SK-N-SH treated with all-trans-retinoic acid at 6 μM for 48 hours (cell line): ENCODE measurements at regions not wholly inside any gene's neighbourhood (a gene's known extent, or its start where the extent isn't known, plus 50 kb on each side); places are given as distances from the start of the nearest gene placed in this dataset.
A peak's percentile ranks its signal among the peaks of the same experiment; 100 is the strongest.

Experiments used
- ATAC-seq: fragments of 200-7000 bp; cut with Tn5 transposase; 3 replicates; pipeline ENCODE4 v1.9.1; 2020; ENCODE audit warnings: mild to moderate bottlenecking, moderate library complexity
- ARNTL ChIP-seq: fragments of 450-650 bp; formaldehyde crosslinking; IDR thresholded peaks from 2 replicates; pipeline ENCODE4 v1.5.0; 2020; ENCODE audit warnings: low read depth, mild to moderate bottlenecking, moderate library complexity, borderline replicate concordance
- BACH2 ChIP-seq: fragments of 250-450 bp; sonication (Bioruptor Pico); IDR thresholded peaks from 2 replicates; pipeline ENCODE4 v1.9.0; 2021; ENCODE audit warnings: mild to moderate bottlenecking, borderline replicate concordance
- CREB5 ChIP-seq: fragments of 250-450 bp; sonication (Bioruptor Pico); IDR thresholded peaks from 2 replicates; pipeline ENCODE4 v1.5.1; 2020; ENCODE audit warnings: low read depth, mild to moderate bottlenecking, moderate library complexity
- CSDC2 ChIP-seq: fragments of 250-450 bp; sonication (Bioruptor Pico); IDR thresholded peaks from 2 replicates; pipeline ENCODE4 v1.5.0; 2020; ENCODE audit warnings: mild to moderate bottlenecking, moderate library complexity
- ESRRG ChIP-seq: fragments of 250-450 bp; sonication (Bioruptor Pico); IDR thresholded peaks from 2 replicates; pipeline ENCODE4 v1.6.1; 2021; ENCODE audit warnings: mild to moderate bottlenecking
- GLIS3 ChIP-seq: fragments of 250-450 bp; sonication (Bioruptor Pico); IDR thresholded peaks from 2 replicates; pipeline ENCODE4 v1.5.0; 2020; ENCODE audit warnings: mild to moderate bottlenecking, moderate library complexity
- ISL1 ChIP-seq: fragments of 250-450 bp; sonication (Bioruptor Pico); IDR thresholded peaks from 2 replicates; pipeline ENCODE4 v2.1.2; 2022; ENCODE audit warnings: mild to moderate bottlenecking, moderate library complexity
- PPARA ChIP-seq: fragments of 250-450 bp; sonication (Bioruptor Pico); IDR thresholded peaks from 2 replicates; pipeline ENCODE4 v1.5.0; 2020; ENCODE audit warnings: mild to moderate bottlenecking, borderline replicate concordance
- RARB ChIP-seq: fragments of 250-450 bp; sonication (Bioruptor Pico); IDR thresholded peaks from 2 replicates; pipeline ENCODE4 v1.8.0; 2021; ENCODE audit warnings: mild to moderate bottlenecking, moderate library complexity
- SNAI2 ChIP-seq: fragments of 250-450 bp; sonication (Bioruptor Pico); IDR thresholded peaks from 2 replicates; pipeline ENCODE4 v1.5.0; 2020; ENCODE audit warnings: mild to moderate bottlenecking, moderate library complexity
- TCF4 ChIP-seq: fragments of 250-450 bp; sonication (Bioruptor Pico); IDR thresholded peaks from 2 replicates; pipeline ENCODE4 v1.8.0; 2021; ENCODE audit warnings: mild to moderate bottlenecking, moderate library complexity, borderline replicate concordance
- TOX ChIP-seq: fragments of 250-450 bp; sonication (Bioruptor Pico); IDR thresholded peaks from 2 replicates; pipeline ENCODE4 v1.8.0; 2021; ENCODE audit warnings: mild to moderate bottlenecking, moderate library complexity, borderline replicate concordance
- TSHZ2 ChIP-seq: fragments of 250-450 bp; sonication (Bioruptor Pico); IDR thresholded peaks from 2 replicates; pipeline ENCODE4 v1.5.0; 2020; ENCODE audit warnings: mild to moderate bottlenecking, moderate library complexity
- ZFP3 ChIP-seq: fragments of 250-450 bp; sonication (Bioruptor Pico); IDR thresholded peaks from 2 replicates; pipeline ENCODE4 v1.5.0; 2020; ENCODE audit warnings: mild to moderate bottlenecking, moderate library complexity
- ZFP30 ChIP-seq: fragments of 450-650 bp; formaldehyde crosslinking; IDR thresholded peaks from 2 replicates; pipeline ENCODE4 v1.5.0; 2022; ENCODE audit warnings: mild to moderate bottlenecking, moderate library complexity
- ZNF565 ChIP-seq: fragments of 450-650 bp; formaldehyde crosslinking; conservative IDR thresholded peaks from 2 replicates; pipeline ENCODE4 v1.5.0; 2020; ENCODE audit warnings: low read depth, mild to moderate bottlenecking, moderate library complexity
- ZNF70 ChIP-seq: fragments of 450-650 bp; formaldehyde crosslinking; IDR thresholded peaks from 2 replicates; pipeline ENCODE4 v1.5.0; 2020; ENCODE audit warnings: mild to moderate bottlenecking, moderate library complexity
- ZNF8 ChIP-seq: fragments of 450-650 bp; formaldehyde crosslinking; IDR thresholded peaks from 2 replicates; pipeline ENCODE4 v1.5.0; 2020; ENCODE audit warnings: mild to moderate bottlenecking, moderate library complexity

GRCh38 chr13:104796581-104796980 is 1730.4 kb upstream of the SLC10A2 start:
- TF ChIP-seq ISL1 (CRISPR knock-in tag) (no peak), ZFP30 (CRISPR knock-in tag) (no peak), GLIS3 (CRISPR knock-in tag) (no peak)
- TF ChIP-seq, all 23 proteins: peak for 0
- no peak for ATAC-seq

GRCh38 chr13:104785952-104786351 is 1719.7 kb upstream of the SLC10A2 start:
- TF ChIP-seq ZFP3 (CRISPR knock-in tag) (no peak), CSDC2 (CRISPR knock-in tag) (no peak)
- no peak for ATAC-seq

- TF ChIP-seq ZNF70 (CRISPR knock-in tag) (no peak), BACH2 (no peak), PPARA (CRISPR knock-in tag) (no peak), ZNF565 (CRISPR knock-in tag) (no peak), ESRRG (CRISPR knock-in tag) (no peak), GLIS3 (CRISPR knock-in tag) (no peak), ARNTL (CRISPR knock-in tag) (no peak), RARB (no peak)
- no peak for ATAC-seq
These were observed 1718.7 kb upstream of the SLC10A2 start for GRCh38 chr13:104784891-104785290.

- no peak for ATAC-seq
- TF ChIP-seq TCF4 (CRISPR knock-in tag) (no peak), TOX (CRISPR knock-in tag) (no peak), GLIS3 (CRISPR knock-in tag) (no peak), RARB (no peak)
These were observed 1716.5 kb upstream of the SLC10A2 start for GRCh38 chr13:104782741-104783140.

- TF ChIP-seq GLIS3 (CRISPR knock-in tag) (no peak), TOX (CRISPR knock-in tag) (no peak), ZNF565 (CRISPR knock-in tag) (no peak), TSHZ2 (CRISPR knock-in tag) (no peak), ZNF8 (CRISPR knock-in tag) (no peak), ZFP3 (CRISPR knock-in tag) (no peak), ZFP30 (CRISPR knock-in tag) (no peak)
- TF ChIP-seq, all 23 proteins: peak for 0
- peak; percentile 44; the same call in 2 of the 3 replicates for ATAC-seq
These were observed 1713.2 kb upstream of the SLC10A2 start for GRCh38 chr13:104779311-104779993.

GRCh38 chr13:104773775-104774174 is 1707.6 kb upstream of the SLC10A2 start:
- no peak for ATAC-seq
- TF ChIP-seq SNAI2 (CRISPR knock-in tag) (no peak), GLIS3 (CRISPR knock-in tag) (no peak), ZFP3 (CRISPR knock-in tag) (no peak), PPARA (CRISPR knock-in tag) (no peak), ZFP30 (CRISPR knock-in tag) (no peak), ARNTL (CRISPR knock-in tag) (no peak), BACH2 (no peak), CREB5 (no peak), TOX (CRISPR knock-in tag) (no peak), TCF4 (CRISPR knock-in tag) (no peak), TSHZ2 (CRISPR knock-in tag) (no peak), RARB (no peak), CSDC2 (CRISPR knock-in tag) (no peak), ESRRG (CRISPR knock-in tag) (no peak)
